ENCODE measurements at regions not wholly inside any gene's neighbourhood (a gene's known extent, or its start where the extent isn't known, plus 50 kb on each side); places are given as distances from the start of the nearest gene placed in this dataset.

GRCh38 chr9:90508940-90509339, 133.7 kb downstream of the DIRAS2 start:
- TF ChIP-seq CTCF (IDR thresholded peaks at IDR 0.05) (no peak), POLR2AphosphoS5 (IDR thresholded peaks at IDR 0.05) (no peak), EP300 (IDR thresholded peaks at IDR 0.05) (no peak)

Measured in suprapubic skin (tissue), 4 donors.